ENCODE measurements at regions not wholly inside any gene's neighbourhood (a gene's known extent, or its start where the extent isn't known, plus 50 kb on each side); places are given as distances from the start of the nearest gene placed in this dataset.

- no peak for TF ChIP-seq CTCF (IDR thresholded peaks at IDR 0.05; ENCODE audit: low read length, missing control alignments)
- DNase-seq (ENCODE audit: low read depth): no peak
Observed at GRCh38 chr7:16347066-16347826, 74.1 kb downstream of the CRPPA start.

GRCh38 chr7:16345979-16346958, 75.1 kb downstream of the CRPPA start:
- TF ChIP-seq CTCF (IDR thresholded peaks at IDR 0.05; ENCODE audit: low read length, missing control alignments): no peak
- no peak overlapping the region for H3K4me3 ChIP-seq (replicated peaks; ENCODE audit: low read depth, low read length)
- peak; percentile 58 for DNase-seq (ENCODE audit: low read depth)

More at GRCh38 chr7:16347066-16347826, 74.1 kb downstream of the CRPPA start:
- no peak overlapping the region for H3K4me3 ChIP-seq (replicated peaks; ENCODE audit: low read depth, low read length)

GRCh38 chr7:16344927-16345326, 76.4 kb downstream of the CRPPA start:
- DNase-seq (ENCODE audit: low read depth): no peak
- H3K4me3 ChIP-seq (replicated peaks; ENCODE audit: low read depth, low read length): no peak overlapping the region
- no peak for TF ChIP-seq CTCF (IDR thresholded peaks at IDR 0.05; ENCODE audit: low read length, missing control alignments)

- H3K4me3 ChIP-seq (replicated peaks; ENCODE audit: low read depth, low read length): no peak overlapping the region
- no peak for TF ChIP-seq CTCF (IDR thresholded peaks at IDR 0.05; ENCODE audit: low read length, missing control alignments)
- no peak for DNase-seq (ENCODE audit: low read depth)
Observed at GRCh38 chr7:16343612-16344011, 77.7 kb downstream of the CRPPA start.

GRCh38 chr7:16338065-16338464, 83.3 kb downstream of the CRPPA start:
- no peak for TF ChIP-seq CTCF (IDR thresholded peaks at IDR 0.05; ENCODE audit: low read length, missing control alignments)
- DNase-seq (ENCODE audit: low read depth): no peak
- no peak overlapping the region for H3K4me3 ChIP-seq (replicated peaks; ENCODE audit: low read depth, low read length)

GRCh38 chr7:16326106-16326505, 95.2 kb downstream of the CRPPA start:
- TF ChIP-seq CTCF (IDR thresholded peaks at IDR 0.05; ENCODE audit: low read length, missing control alignments): no peak
- DNase-seq (ENCODE audit: low read depth): no peak
- no peak overlapping the region for H3K4me3 ChIP-seq (replicated peaks; ENCODE audit: low read depth, low read length)

Measured in fibroblast of pulmonary artery (primary cell).